AG10803 (cell line): ENCODE measurements at regions not wholly inside any gene's neighbourhood (a gene's known extent, or its start where the extent isn't known, plus 50 kb on each side); places are given as distances from the start of the nearest gene placed in this dataset.

Experiments used
- DNase-seq: peaks from one replicate; pipeline ENCODE4 v3.0.0; 2010; ENCODE audit warnings: low read depth
- H3K4me3 ChIP-seq: 2 replicates; pipeline ENCODE4 v1.5.1; 2011; ENCODE audit warnings: mild to moderate bottlenecking, low read length, control low read depth
- TF ChIP-seq, protein P1 (sequence below): conservative IDR thresholded peaks from 2 replicates; pipeline ENCODE4 v1.5.1; 2011; ENCODE audit warnings: mild to moderate bottlenecking, low read length, control low read depth, inconsistent platforms

GRCh38 chr16:49168126-49168525, 113.5 kb downstream of the CBLN1 start:
- DNase-seq: no peak
- TF ChIP-seq, protein P1, sequence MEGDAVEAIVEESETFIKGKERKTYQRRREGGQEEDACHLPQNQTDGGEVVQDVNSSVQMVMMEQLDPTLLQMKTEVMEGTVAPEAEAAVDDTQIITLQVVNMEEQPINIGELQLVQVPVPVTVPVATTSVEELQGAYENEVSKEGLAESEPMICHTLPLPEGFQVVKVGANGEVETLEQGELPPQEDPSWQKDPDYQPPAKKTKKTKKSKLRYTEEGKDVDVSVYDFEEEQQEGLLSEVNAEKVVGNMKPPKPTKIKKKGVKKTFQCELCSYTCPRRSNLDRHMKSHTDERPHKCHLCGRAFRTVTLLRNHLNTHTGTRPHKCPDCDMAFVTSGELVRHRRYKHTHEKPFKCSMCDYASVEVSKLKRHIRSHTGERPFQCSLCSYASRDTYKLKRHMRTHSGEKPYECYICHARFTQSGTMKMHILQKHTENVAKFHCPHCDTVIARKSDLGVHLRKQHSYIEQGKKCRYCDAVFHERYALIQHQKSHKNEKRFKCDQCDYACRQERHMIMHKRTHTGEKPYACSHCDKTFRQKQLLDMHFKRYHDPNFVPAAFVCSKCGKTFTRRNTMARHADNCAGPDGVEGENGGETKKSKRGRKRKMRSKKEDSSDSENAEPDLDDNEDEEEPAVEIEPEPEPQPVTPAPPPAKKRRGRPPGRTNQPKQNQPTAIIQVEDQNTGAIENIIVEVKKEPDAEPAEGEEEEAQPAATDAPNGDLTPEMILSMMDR: no peak
- H3K4me3 ChIP-seq: no peak overlapping the region

- DNase-seq: no peak
- TF ChIP-seq, protein P1: no peak
- H3K4me3 ChIP-seq: no peak overlapping the region
Measured at GRCh38 chr16:49165025-49165424, 116.6 kb downstream of the CBLN1 start.

- TF ChIP-seq, protein P1: no peak
- no peak for DNase-seq
- H3K4me3 ChIP-seq: no peak overlapping the region
Measured at GRCh38 chr16:49161191-49161590, 120.4 kb downstream of the CBLN1 start.

GRCh38 chr16:49158029-49158642, 123.5 kb downstream of the CBLN1 start:
- TF ChIP-seq, protein P1: no peak
- DNase-seq: no peak
- no peak overlapping the region for H3K4me3 ChIP-seq

GRCh38 chr16:49150341-49150740, 131.3 kb downstream of the CBLN1 start:
- TF ChIP-seq, protein P1: no peak
- no peak overlapping the region for H3K4me3 ChIP-seq
- no peak for DNase-seq

- H3K4me3 ChIP-seq: no peak overlapping the region
- TF ChIP-seq, protein P1: no peak
- no peak for DNase-seq
Measured at GRCh38 chr16:49148410-49148809, 133.2 kb downstream of the CBLN1 start.

GRCh38 chr16:49140618-49141017, 141.0 kb downstream of the CBLN1 start:
- no peak overlapping the region for H3K4me3 ChIP-seq
- TF ChIP-seq, protein P1: no peak
- no peak for DNase-seq
